Neural cell (in vitro differentiated cells): ENCODE measurements at regions not wholly inside any gene's neighbourhood (a gene's known extent, or its start where the extent isn't known, plus 50 kb on each side); places are given as distances from the start of the nearest gene placed in this dataset.

Experiments used
- H2AFZ ChIP-seq: fragments of 200-600, 300-800 bp; sonication (generic), shearing (Covaris generic); 2 replicates; pipeline ENCODE4 v1.6.0; 2014; ENCODE audit warnings: low read depth, mild to moderate bottlenecking, antibody characterized with exemption, low read length, moderate library complexity
- H3F3A ChIP-seq: fragments of 200-600 bp; shearing (Covaris generic); 2 replicates; pipeline ENCODE4 v1.6.1; 2016; ENCODE audit warnings: mild to moderate bottlenecking, moderate library complexity, mixed read lengths, antibody characterized with exemption, low read length; ENCODE audit not compliant: insufficient read depth, poor library complexity, severe bottlenecking
- H3K27ac ChIP-seq: fragments of 200-600, 300-800 bp; sonication (generic), shearing (Covaris generic); 2 replicates; pipeline ENCODE4 v1.5.1; 2014; ENCODE audit warnings: mild to moderate bottlenecking, low read length, moderate library complexity
- H3K27me3 ChIP-seq: fragments of 300-800, 200-600 bp; sonication (generic), shearing (Covaris generic); 2 replicates; pipeline ENCODE4 v1.6.0; 2014; ENCODE audit warnings: mild to moderate bottlenecking, low read depth, low read length, moderate library complexity; ENCODE audit not compliant: insufficient read depth
- H3K36me3 ChIP-seq: fragments of 300-800, 200-600 bp; sonication (generic), shearing (Covaris generic); 2 replicates; pipeline ENCODE4 v1.5.1; 2014; ENCODE audit warnings: mild to moderate bottlenecking, antibody characterized with exemption, low read length, moderate library complexity; ENCODE audit not compliant: insufficient read depth
- H3K4me2 ChIP-seq: fragments of 300-800, 200-600 bp; sonication (generic), shearing (Covaris generic); 2 replicates; pipeline ENCODE4 v1.6.0; 2014; ENCODE audit warnings: mild to moderate bottlenecking, low read length
- H3K4me3 ChIP-seq: fragments of 300-800, 200-600 bp; sonication (generic), shearing (Covaris generic); 2 replicates; pipeline ENCODE4 v1.5.1; 2014; ENCODE audit warnings: mild to moderate bottlenecking, low read length, moderate library complexity
- H3K79me2 ChIP-seq: fragments of 200-600 bp; shearing (Covaris generic); replicated peaks from 2 replicates; pipeline ENCODE4 v1.6.0; 2014; ENCODE audit warnings: mild to moderate bottlenecking, low read length, moderate library complexity; ENCODE audit not compliant: insufficient read depth
- H3K9ac ChIP-seq: fragments of 300-800, 200-600 bp; sonication (generic), shearing (Covaris generic); 2 replicates; pipeline ENCODE4 v1.6.1; 2016; ENCODE audit warnings: mild to moderate bottlenecking, low read length, mixed read lengths
- H3K9me2 ChIP-seq: fragments of 200-600 bp; shearing (Covaris generic); 2 replicates; pipeline ENCODE4 v1.6.1; 2016; ENCODE audit warnings: mild to moderate bottlenecking, low read length, mixed read lengths; ENCODE audit not compliant: insufficient read depth
- H3K9me3 ChIP-seq: fragments of 200-600, 300-800 bp; sonication (generic), shearing (Covaris generic); 2 replicates; pipeline ENCODE4 v1.6.1; 2016; ENCODE audit warnings: mild to moderate bottlenecking, mixed run types, low read length, moderate library complexity, mixed read lengths
- H4K20me1 ChIP-seq: fragments of 200-600 bp; shearing (Covaris generic); 2 replicates; pipeline ENCODE4 v1.6.1; 2016; ENCODE audit warnings: mild to moderate bottlenecking, mixed run types; ENCODE audit not compliant: insufficient read depth
- CTCF ChIP-seq: fragments of 450-650 bp; IDR thresholded peaks from 2 replicates; pipeline ENCODE4 v1.5.1; 2014; ENCODE audit warnings: antibody characterized with exemption, mild to moderate bottlenecking, moderate library complexity; ENCODE audit not compliant: poor library complexity, severe bottlenecking
- EP300 ChIP-seq: fragments of 450-650 bp; conservative IDR thresholded peaks from 2 replicates; pipeline ENCODE4 v1.6.1; 2014; ENCODE audit warnings: antibody characterized with exemption, mild to moderate bottlenecking, moderate library complexity; ENCODE audit not compliant: poor library complexity, severe bottlenecking
- EZH2 ChIP-seq: fragments of 200-600, 300-800 bp; shearing (Covaris generic), sonication (generic); IDR thresholded peaks from 2 replicates; pipeline ENCODE4 v1.6.1; 2014; ENCODE audit warnings: antibody characterized with exemption, low read length, borderline replicate concordance, mild to moderate bottlenecking; ENCODE audit not compliant: insufficient read depth, poor library complexity, severe bottlenecking
- MXI1 ChIP-seq: fragments of 450-650 bp; conservative IDR thresholded peaks from 2 replicates; pipeline ENCODE4 v1.6.1; 2014; ENCODE audit warnings: antibody characterized with exemption, mild to moderate bottlenecking; ENCODE audit not compliant: poor library complexity, severe bottlenecking
- POLR2AphosphoS5 ChIP-seq: IDR thresholded peaks from 2 replicates; pipeline ENCODE4 v1.6.1; 2012
- RAD21 ChIP-seq: fragments of 450-650 bp; conservative IDR thresholded peaks from 2 replicates; pipeline ENCODE4 v1.6.1; 2014; ENCODE audit warnings: antibody characterized with exemption, mild to moderate bottlenecking, moderate library complexity
- REST ChIP-seq: IDR thresholded peaks from 2 replicates; pipeline ENCODE4 v1.6.1; 2012; ENCODE audit warnings: borderline replicate concordance
- SMC3 ChIP-seq: fragments of 450-650 bp; conservative IDR thresholded peaks from 2 replicates; pipeline ENCODE4 v1.6.1; 2014; ENCODE audit warnings: antibody characterized with exemption, mild to moderate bottlenecking, moderate library complexity; ENCODE audit not compliant: poor library complexity
- TAF1 ChIP-seq: IDR thresholded peaks from 2 replicates; pipeline ENCODE4 v1.6.1; 2012; ENCODE audit warnings: low read depth

- H3K27ac ChIP-seq, result no peak overlapping the region
- no peak overlapping the region for H3K4me3 ChIP-seq
- TF ChIP-seq EZH2, result no peak
- no peak for TF ChIP-seq MXI1
- TF ChIP-seq RAD21, result no peak
- no peaks in the 10 kb centered on the region for H3K9me2 ChIP-seq
- no peaks in the 10 kb centered on the region for H3F3A ChIP-seq
- H3K27me3 ChIP-seq, result no peaks in the 10 kb centered on the region
- no peaks in the 10 kb centered on the region for H3K9me3 ChIP-seq
- H3K79me2 ChIP-seq, result no peaks in the 10 kb centered on the region
- no peak overlapping the region for H3K4me2 ChIP-seq
- H2AFZ ChIP-seq, result no peak overlapping the region
- no peaks in the 10 kb centered on the region for H4K20me1 ChIP-seq
- H3K36me3 ChIP-seq, result no peaks in the 10 kb centered on the region
- no peak overlapping the region for H3K9ac ChIP-seq
Measured at GRCh38 chr14:53779301-53779700, 177.3 kb downstream of the BMP4 start.

- Histone ChIP-seq H3K4me3 (no peak overlapping the region), H3K36me3 (no peaks in the 10 kb centered on the region), H3K27me3 (no peaks in the 10 kb centered on the region), H3K4me2 (no peak overlapping the region), H3K9ac (no peak overlapping the region), H2AFZ (no peak overlapping the region), H3K9me2 (no peaks in the 10 kb centered on the region), H3K79me2 (no peaks in the 10 kb centered on the region), H3F3A (no peaks in the 10 kb centered on the region), H4K20me1 (no peaks in the 10 kb centered on the region), H3K27ac (no peak overlapping the region), H3K9me3 (no peaks in the 10 kb centered on the region)
- TF ChIP-seq POLR2AphosphoS5, result no peak
Measured at GRCh38 chr14:53778263-53778662, 178.4 kb downstream of the BMP4 start.

- H2AFZ ChIP-seq, result no peak overlapping the region
- H3K27me3 ChIP-seq, result no peaks in the 10 kb centered on the region
- no peaks in the 10 kb centered on the region for H3F3A ChIP-seq
- no peak overlapping the region for H3K4me2 ChIP-seq
- H3K27ac ChIP-seq, result no peak overlapping the region
- H4K20me1 ChIP-seq, result no peaks in the 10 kb centered on the region
- no peaks in the 10 kb centered on the region for H3K9me3 ChIP-seq
- H3K79me2 ChIP-seq, result no peaks in the 10 kb centered on the region
- no peak overlapping the region for H3K4me3 ChIP-seq
- H3K9ac ChIP-seq, result no peak overlapping the region
- H3K9me2 ChIP-seq, result no peaks in the 10 kb centered on the region
- no peaks in the 10 kb centered on the region for H3K36me3 ChIP-seq
- TF ChIP-seq RAD21 (no peak), EZH2 (no peak), EP300 (no peak), TAF1 (no peak), SMC3 (no peak), POLR2AphosphoS5 (no peak), CTCF (no peak), REST (no peak), MXI1 (no peak)
Measured at GRCh38 chr14:53772936-53773335, 183.7 kb downstream of the BMP4 start.
